ENCODE measurements at regions not wholly inside any gene's neighbourhood (a gene's known extent, or its start where the extent isn't known, plus 50 kb on each side); places are given as distances from the start of the nearest gene placed in this dataset.

DNA sequence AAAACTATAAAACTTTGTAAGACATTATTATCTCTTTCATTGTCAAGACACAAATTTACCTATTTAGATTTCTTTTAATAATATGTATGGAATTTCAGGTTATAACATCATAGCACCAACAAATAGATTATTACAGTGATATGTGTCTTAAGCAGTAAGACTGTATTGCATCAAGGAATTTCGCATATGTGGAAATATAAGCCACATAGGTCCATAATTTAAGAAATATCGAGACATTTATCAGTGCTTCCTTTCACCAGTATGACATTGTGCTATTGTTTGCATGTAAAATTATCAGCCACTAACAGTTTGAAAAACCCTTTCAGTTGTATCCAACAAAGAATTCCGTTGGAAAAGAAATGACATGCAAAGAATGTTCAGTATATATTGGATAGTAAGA, 186.7 kb upstream of the RASA1 start:
- no TSS peak for BruUV-seq (replicated peaks)
- intact Hi-C loops (cut with micrococcal nuclease; ENCODE audit: unreplicated experiment): no loop called here
- Histone ChIP-seq H3K4me1 (ENCODE audit: control insufficient read depth, insufficient read depth, low read length) (no peaks in the 10 kb centered on the region), H3K27ac (ENCODE audit: low read length) (no peak overlapping the region), H3K27me3 (ENCODE audit: control insufficient read depth, insufficient read depth, low read length) (no peaks in the 10 kb centered on the region), H3K36me3 (ENCODE audit: control insufficient read depth, insufficient read depth, low read length) (no peaks in the 10 kb centered on the region), H3K4me3 (ENCODE audit: low read depth in 2 of 2, low read length in 2 of 2) (no peak overlapping the region), H3K9me3 (ENCODE audit: control insufficient read depth, insufficient read depth, low read depth, low read length) (no peaks in the 10 kb centered on the region)
- ChIA-PET CTCF (no interaction called here), POLR2A (no interaction called here)
- ATAC-seq (no peak), DNase-seq (ENCODE audit: low read depth, low spot score) (no peak)
- in situ Hi-C loops (cut with HindIII; ENCODE audit: low pct_unique_long_range_greater_than_20kb, low sequenced_read_pairs): no loop called here
- TF ChIP-seq TCF7L2 (IDR thresholded peaks at IDR 0.05; ENCODE audit: low read depth, low read length) (no peak), POLR2AphosphoS5 (IDR thresholded peaks at IDR 0.05; ENCODE audit: low read depth, low read length) (no peak), SIN3A (IDR thresholded peaks at IDR 0.05; ENCODE audit: borderline replicate concordance, insufficient read depth, low read depth, low read length) (no peak)
- TF ChIP-seq, protein P1, sequence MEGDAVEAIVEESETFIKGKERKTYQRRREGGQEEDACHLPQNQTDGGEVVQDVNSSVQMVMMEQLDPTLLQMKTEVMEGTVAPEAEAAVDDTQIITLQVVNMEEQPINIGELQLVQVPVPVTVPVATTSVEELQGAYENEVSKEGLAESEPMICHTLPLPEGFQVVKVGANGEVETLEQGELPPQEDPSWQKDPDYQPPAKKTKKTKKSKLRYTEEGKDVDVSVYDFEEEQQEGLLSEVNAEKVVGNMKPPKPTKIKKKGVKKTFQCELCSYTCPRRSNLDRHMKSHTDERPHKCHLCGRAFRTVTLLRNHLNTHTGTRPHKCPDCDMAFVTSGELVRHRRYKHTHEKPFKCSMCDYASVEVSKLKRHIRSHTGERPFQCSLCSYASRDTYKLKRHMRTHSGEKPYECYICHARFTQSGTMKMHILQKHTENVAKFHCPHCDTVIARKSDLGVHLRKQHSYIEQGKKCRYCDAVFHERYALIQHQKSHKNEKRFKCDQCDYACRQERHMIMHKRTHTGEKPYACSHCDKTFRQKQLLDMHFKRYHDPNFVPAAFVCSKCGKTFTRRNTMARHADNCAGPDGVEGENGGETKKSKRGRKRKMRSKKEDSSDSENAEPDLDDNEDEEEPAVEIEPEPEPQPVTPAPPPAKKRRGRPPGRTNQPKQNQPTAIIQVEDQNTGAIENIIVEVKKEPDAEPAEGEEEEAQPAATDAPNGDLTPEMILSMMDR (IDR thresholded peaks at IDR 0.05): no peak
- TF ChIP-seq, protein P2, sequence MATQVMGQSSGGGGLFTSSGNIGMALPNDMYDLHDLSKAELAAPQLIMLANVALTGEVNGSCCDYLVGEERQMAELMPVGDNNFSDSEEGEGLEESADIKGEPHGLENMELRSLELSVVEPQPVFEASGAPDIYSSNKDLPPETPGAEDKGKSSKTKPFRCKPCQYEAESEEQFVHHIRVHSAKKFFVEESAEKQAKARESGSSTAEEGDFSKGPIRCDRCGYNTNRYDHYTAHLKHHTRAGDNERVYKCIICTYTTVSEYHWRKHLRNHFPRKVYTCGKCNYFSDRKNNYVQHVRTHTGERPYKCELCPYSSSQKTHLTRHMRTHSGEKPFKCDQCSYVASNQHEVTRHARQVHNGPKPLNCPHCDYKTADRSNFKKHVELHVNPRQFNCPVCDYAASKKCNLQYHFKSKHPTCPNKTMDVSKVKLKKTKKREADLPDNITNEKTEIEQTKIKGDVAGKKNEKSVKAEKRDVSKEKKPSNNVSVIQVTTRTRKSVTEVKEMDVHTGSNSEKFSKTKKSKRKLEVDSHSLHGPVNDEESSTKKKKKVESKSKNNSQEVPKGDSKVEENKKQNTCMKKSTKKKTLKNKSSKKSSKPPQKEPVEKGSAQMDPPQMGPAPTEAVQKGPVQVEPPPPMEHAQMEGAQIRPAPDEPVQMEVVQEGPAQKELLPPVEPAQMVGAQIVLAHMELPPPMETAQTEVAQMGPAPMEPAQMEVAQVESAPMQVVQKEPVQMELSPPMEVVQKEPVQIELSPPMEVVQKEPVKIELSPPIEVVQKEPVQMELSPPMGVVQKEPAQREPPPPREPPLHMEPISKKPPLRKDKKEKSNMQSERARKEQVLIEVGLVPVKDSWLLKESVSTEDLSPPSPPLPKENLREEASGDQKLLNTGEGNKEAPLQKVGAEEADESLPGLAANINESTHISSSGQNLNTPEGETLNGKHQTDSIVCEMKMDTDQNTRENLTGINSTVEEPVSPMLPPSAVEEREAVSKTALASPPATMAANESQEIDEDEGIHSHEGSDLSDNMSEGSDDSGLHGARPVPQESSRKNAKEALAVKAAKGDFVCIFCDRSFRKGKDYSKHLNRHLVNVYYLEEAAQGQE (IDR thresholded peaks at IDR 0.05; ENCODE audit: insufficient read depth in 1 of 2, low read depth in 2 of 2, low read length in 1 of 2): no peak

DNA sequence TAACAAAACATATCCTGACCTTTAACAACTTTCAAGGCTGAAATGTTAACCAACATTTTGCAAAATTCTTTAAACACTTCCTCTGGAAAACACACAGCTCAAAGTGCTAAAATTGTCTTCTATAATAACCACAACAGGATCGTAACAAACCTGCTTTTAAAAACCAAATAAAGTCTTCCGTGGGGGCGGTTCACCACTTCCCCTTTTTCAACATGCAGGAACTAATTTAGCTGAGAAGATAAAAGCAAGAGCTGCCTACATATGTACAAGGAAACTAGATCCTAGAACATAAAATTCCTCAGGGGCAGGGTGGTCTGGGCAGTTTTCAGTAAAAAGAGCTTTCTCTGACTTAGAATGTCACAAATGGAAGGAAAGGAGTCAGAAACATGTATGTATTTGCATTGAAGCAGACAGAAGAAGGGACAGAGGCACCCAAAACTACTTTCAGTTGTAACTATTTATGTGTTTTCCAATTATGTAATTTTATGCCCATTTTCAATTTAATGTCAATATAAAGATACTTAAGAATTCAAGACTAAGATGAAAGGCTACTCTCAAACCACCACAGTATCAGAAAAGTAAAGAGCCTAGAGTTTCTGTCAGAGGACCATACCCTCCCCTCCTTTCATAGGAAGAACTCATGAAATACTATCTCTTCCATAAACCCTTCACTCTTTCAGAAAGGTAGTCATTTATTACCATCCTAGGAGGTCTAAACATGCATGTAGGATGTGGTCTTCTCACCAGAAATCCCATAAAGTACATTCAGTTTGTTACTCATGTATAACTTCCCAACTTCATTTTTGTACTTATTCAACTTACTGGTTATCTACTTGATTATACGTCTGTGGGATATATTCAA, 185.9 kb upstream of the RASA1 start:
- ATAC-seq (no peak), DNase-seq (ENCODE audit: low read depth, low spot score) (no peak)
- intact Hi-C loops (cut with micrococcal nuclease; ENCODE audit: unreplicated experiment) (no loop called here), in situ Hi-C loops (cut with HindIII; ENCODE audit: low pct_unique_long_range_greater_than_20kb, low sequenced_read_pairs) (no loop called here)
- Histone ChIP-seq H3K9me3 (ENCODE audit: control insufficient read depth, insufficient read depth, low read depth, low read length) (no peaks in the 10 kb centered on the region), H3K4me1 (ENCODE audit: control insufficient read depth, insufficient read depth, low read length) (no peaks in the 10 kb centered on the region), H3K4me3 (ENCODE audit: low read depth in 2 of 2, low read length in 2 of 2) (no peak overlapping the region), H3K27me3 (ENCODE audit: control insufficient read depth, insufficient read depth, low read length) (no peaks in the 10 kb centered on the region), H3K27ac (ENCODE audit: low read length) (no peak overlapping the region), H3K36me3 (ENCODE audit: control insufficient read depth, insufficient read depth, low read length) (no peaks in the 10 kb centered on the region)
- ChIA-PET CTCF (no interaction called here), POLR2A (no interaction called here)
- TF ChIP-seq, protein P2 (IDR thresholded peaks at IDR 0.05; ENCODE audit: insufficient read depth in 1 of 2, low read depth in 2 of 2, low read length in 1 of 2): no peak
- no peak for TF ChIP-seq TCF7L2 (IDR thresholded peaks at IDR 0.05; ENCODE audit: low read depth, low read length)
- TF ChIP-seq POLR2AphosphoS5 (IDR thresholded peaks at IDR 0.05; ENCODE audit: low read depth, low read length): no peak
- TF ChIP-seq SIN3A (IDR thresholded peaks at IDR 0.05; ENCODE audit: borderline replicate concordance, insufficient read depth, low read depth, low read length): no peak
- TF ChIP-seq, protein P1 (IDR thresholded peaks at IDR 0.05): no peak
- no TSS peak for BruUV-seq (replicated peaks)
